Stomach (tissue), 8 donors: ENCODE measurements at regions not wholly inside any gene's neighbourhood (a gene's known extent, or its start where the extent isn't known, plus 50 kb on each side); places are given as distances from the start of the nearest gene placed in this dataset.

Source experiments
- DNase-seq, 2 donors: peaks; one replicate each; pipeline versions ENCODE4 v3.0.0 to v3.0.0-alpha.2; 2013 to 2019
- H3K27ac ChIP-seq, 5 donors: fragments of 200-600 bp in 4 of 5; sonication (generic) in 4 of 5; one replicate each; pipeline ENCODE4 v1.5.1; 2013 to 2019; ENCODE audit warnings: mild to moderate bottlenecking in 1 of 5, moderate library complexity in 1 of 5
- H3K27me3 ChIP-seq, 3 donors: fragments of 200-600 bp; sonication (generic); one replicate each; pipeline ENCODE4 v1.5.1; 2017 to 2019; ENCODE audit warnings: mixed run types in 1 of 3
- H3K36me3 ChIP-seq, 4 donors: fragments of 200-600 bp; sonication (generic); 1 replicate in 3 of 4; 2 replicates in 1 of 4; pipeline ENCODE4 v1.5.1; 2016 to 2019
- H3K4me1 ChIP-seq, 4 donors: fragments of 200-600 bp; sonication (generic); one replicate each; pipeline ENCODE4 v1.5.1; 2016 to 2019
- H3K4me3 ChIP-seq, 4 donors: fragments of 200-600 bp; sonication (generic) in 3 of 4; one replicate each; pipeline ENCODE4 v1.5.1; 2016 to 2019; ENCODE audit warnings: mild to moderate bottlenecking in 1 of 4
- H3K9me3 ChIP-seq, 4 donors: fragments of 200-600 bp; sonication (generic); one replicate each; pipeline ENCODE4 v1.5.1; 2016 to 2019
- EP300 ChIP-seq: sonication (generic); formaldehyde crosslinking; IDR thresholded peaks from one replicate; pipeline ENCODE4 v1.6.1; 2017; ENCODE audit warnings: antibody characterized with exemption
- POLR2A ChIP-seq, 4 donors: fragments of 450-650 bp; IDR thresholded peaks; one replicate each; pipeline ENCODE4 v1.6.1; 2016; ENCODE audit warnings: antibody characterized with exemption in 4 of 4, control low read depth in 2 of 4, mild to moderate bottlenecking in 1 of 4, moderate library complexity in 1 of 4
- POLR2AphosphoS5 ChIP-seq, 3 donors: sonication (generic); formaldehyde crosslinking; IDR thresholded peaks; one replicate each; pipeline ENCODE4 v1.6.1; 2016; ENCODE audit warnings: antibody characterized with exemption in 3 of 3
- WGBS, 5 donors: extraction: QIAGEN DNeasy Blood & Tissue Kit in 3 of 5; methylation state at CpG; one replicate each; pipeline versions ENCODE4 v1.1.5 to v1.1.7; 2013 to 2018; 5-methylcytosine and 5-hydroxymethylcytosine counted together
- intact Hi-C: fragments of 100-400 bp; cut with DNase I; formaldehyde crosslinking; loops from one replicate; pipeline ENCODE4 v1.15.1; 2023; ENCODE audit warnings: low total_unique reads
- TF ChIP-seq, protein P1 (sequence below), 7 experiments: fragments of 450-650 bp in 4 of 7; fragments of 200-600 bp in 3 of 7; sonication (generic) in 3 of 7; IDR thresholded peaks; one replicate each; pipeline ENCODE4 v1.5.1; 2016 to 2019; ENCODE audit warnings: antibody characterized with exemption in 7 of 7, control low read depth in 2 of 7, mild to moderate bottlenecking in 1 of 7
- donor health status: healthy with polysubstance abuse.
- donor health status: Bipolar disorder and iron deficiency.
- donor health status: healthy.

GRCh38 chr13:47843005-47843404, 158.1 kb downstream of the SUCLA2 start:
- intact Hi-C loops = no loop called here
- WGBS, 5 donors = 75 to 83% (median 81%) methylated on average over 4 of the region's 4 CpGs

GRCh38 chr13:47841151-47841550, 159.9 kb downstream of the SUCLA2 start:
- no peaks in the 10 kb centered on the region for H3K9me3 ChIP-seq
- H3K27me3 ChIP-seq = no peaks in the 10 kb centered on the region
- intact Hi-C loops = no loop called here
- H3K27ac ChIP-seq = no peak overlapping the region
- TF ChIP-seq EP300 = no peak
- WGBS, 5 donors = 84 to 89% (median 88%) methylated on average over 4 of the region's 4 CpGs
- H3K4me3 ChIP-seq = no peak overlapping the region
- no peak for DNase-seq
- H3K36me3 ChIP-seq = no peaks in the 10 kb centered on the region
- H3K4me1 ChIP-seq = no peaks in the 10 kb centered on the region

More at GRCh38 chr13:47843005-47843404, 158.1 kb downstream of the SUCLA2 start:
- H3K4me1 ChIP-seq = no peaks in the 10 kb centered on the region
- no peak for TF ChIP-seq POLR2A (IDR thresholded peaks at IDR 0.05)
- TF ChIP-seq, protein P1, sequence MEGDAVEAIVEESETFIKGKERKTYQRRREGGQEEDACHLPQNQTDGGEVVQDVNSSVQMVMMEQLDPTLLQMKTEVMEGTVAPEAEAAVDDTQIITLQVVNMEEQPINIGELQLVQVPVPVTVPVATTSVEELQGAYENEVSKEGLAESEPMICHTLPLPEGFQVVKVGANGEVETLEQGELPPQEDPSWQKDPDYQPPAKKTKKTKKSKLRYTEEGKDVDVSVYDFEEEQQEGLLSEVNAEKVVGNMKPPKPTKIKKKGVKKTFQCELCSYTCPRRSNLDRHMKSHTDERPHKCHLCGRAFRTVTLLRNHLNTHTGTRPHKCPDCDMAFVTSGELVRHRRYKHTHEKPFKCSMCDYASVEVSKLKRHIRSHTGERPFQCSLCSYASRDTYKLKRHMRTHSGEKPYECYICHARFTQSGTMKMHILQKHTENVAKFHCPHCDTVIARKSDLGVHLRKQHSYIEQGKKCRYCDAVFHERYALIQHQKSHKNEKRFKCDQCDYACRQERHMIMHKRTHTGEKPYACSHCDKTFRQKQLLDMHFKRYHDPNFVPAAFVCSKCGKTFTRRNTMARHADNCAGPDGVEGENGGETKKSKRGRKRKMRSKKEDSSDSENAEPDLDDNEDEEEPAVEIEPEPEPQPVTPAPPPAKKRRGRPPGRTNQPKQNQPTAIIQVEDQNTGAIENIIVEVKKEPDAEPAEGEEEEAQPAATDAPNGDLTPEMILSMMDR (IDR thresholded peaks at IDR 0.05) = no peak
- TF ChIP-seq EP300 = no peak
- no peak for TF ChIP-seq POLR2AphosphoS5 (IDR thresholded peaks at IDR 0.05)
- no peaks in the 10 kb centered on the region for H3K36me3 ChIP-seq
- no peak overlapping the region for H3K27ac ChIP-seq
- no peaks in the 10 kb centered on the region for H3K9me3 ChIP-seq
- H3K4me3 ChIP-seq = no peak overlapping the region
- DNase-seq = no peak
- H3K27me3 ChIP-seq = no peaks in the 10 kb centered on the region

DNA sequence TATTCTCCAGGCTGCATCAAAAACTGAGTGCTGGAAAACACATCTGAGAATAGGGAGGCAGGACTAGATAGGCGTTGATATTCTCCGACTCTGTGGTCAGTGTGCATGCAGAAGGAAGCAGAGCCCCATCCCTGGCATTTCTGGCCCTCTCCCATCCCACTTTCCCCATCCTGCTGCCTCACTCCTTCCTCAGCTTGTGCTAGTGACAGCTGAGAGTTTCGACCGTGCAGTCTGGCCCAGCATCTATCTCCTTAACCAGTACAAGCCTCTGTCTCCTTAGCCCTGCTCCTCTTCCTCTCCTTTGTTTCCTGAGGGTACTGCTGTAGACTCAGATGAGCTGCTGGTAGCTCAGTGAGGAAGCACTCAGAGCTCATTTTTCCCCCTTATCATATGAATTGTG, 163.2 kb downstream of the SUCLA2 start:
- Histone ChIP-seq H3K4me3 (no peak overlapping the region), H3K27ac (no peak overlapping the region), H3K36me3 (no peaks in the 10 kb centered on the region), H3K4me1 (no peaks in the 10 kb centered on the region), H3K9me3 (no peaks in the 10 kb centered on the region), H3K27me3 (no peaks in the 10 kb centered on the region)
- no peak for DNase-seq
- TF ChIP-seq EP300 (no peak), POLR2AphosphoS5 (IDR thresholded peaks at IDR 0.05) (no peak), POLR2A (IDR thresholded peaks at IDR 0.05) (no peak)
- TF ChIP-seq, protein P1 (IDR thresholded peaks at IDR 0.05) = no peak
- intact Hi-C loops = no loop called here
- 70 to 89% (median 83%) methylated on average over 4 of the region's 4 CpGs for WGBS, 5 donors

DNA sequence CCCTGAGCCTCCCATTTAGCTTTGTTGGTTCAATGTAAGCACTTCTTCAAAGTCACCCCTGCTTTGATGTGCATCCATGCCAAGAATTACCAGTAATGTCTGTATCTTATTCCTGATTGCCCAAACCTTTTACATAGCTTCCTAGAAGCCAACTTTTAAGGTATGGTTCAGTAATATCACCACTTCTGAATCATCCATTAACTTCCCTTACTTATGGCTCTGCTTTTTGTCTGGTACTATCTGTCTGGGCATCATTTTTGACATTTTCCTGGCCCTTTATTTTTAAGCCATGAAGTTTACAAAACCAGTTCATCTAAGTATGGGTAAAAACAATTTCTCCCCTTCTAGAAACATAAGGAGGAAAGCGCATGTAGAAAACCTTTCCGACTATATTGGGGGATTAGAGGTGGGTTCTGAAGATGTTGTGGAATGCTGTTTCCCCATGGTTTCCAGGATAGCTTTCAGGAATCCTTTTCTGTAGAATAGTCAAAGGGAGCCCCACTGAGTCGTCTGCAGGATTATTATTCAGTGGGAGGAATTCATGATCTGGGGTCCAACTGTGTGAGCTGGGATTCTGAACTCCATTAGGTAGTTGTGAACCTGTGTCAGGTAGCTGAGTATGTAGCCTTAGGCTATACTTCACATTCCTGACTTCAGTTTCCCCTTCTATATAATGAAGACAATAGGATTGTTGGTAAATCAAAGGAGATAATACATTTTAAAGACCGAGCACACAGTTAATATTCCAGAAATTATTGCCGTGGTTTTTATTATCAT, 163.8 kb downstream of the SUCLA2 start:
- TF ChIP-seq POLR2A (IDR thresholded peaks at IDR 0.05) (no peak), POLR2AphosphoS5 (IDR thresholded peaks at IDR 0.05) (no peak), EP300 (no peak)
- TF ChIP-seq, protein P1 (IDR thresholded peaks at IDR 0.05) = no peak
- no peaks in the 10 kb centered on the region for H3K4me1 ChIP-seq
- no peaks in the 10 kb centered on the region for H3K27me3 ChIP-seq
- no peaks in the 10 kb centered on the region for H3K9me3 ChIP-seq
- H3K4me3 ChIP-seq = no peak overlapping the region
- DNase-seq = no peak
- intact Hi-C loops = no loop called here
- H3K36me3 ChIP-seq = no peaks in the 10 kb centered on the region
- H3K27ac ChIP-seq = no peak overlapping the region
- 81 to 92% (median 85%) methylated on average over 5 of the region's 5 CpGs for WGBS, 5 donors

DNA sequence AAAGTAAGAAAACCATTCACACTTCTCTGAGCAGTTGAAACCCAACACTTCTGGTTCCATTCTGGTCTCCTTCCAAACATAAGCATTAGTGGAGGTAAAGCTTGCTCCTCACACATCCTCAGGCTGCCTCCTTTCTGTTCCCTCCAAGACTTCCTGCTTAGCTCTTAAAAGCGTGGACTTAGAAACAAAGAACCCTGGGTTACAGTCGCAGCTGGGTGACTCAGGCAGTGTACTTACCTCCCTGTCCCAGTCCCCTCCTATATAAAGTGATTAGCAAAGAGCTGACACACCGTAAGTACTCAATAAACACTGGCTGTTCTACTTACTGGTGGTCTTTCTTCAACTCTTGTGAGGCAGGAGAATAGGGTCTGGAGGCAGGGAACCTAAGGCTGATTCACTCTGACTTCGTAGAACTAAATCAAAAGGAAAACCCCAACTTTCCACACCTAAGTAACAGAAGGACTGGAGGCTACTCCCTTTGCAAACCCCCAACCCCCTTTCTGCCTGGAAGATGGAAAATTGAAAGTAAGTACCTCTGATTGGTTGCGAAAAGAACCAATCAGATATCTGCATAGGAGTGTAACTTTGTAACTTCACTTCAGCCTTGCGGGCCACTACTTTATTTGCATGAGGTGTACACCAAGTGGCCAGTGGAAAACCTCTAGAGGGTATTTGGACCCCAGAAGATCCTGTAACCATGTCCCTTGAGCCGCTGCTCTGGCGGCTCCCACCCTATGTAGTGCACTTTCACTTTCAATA, 165.4 kb downstream of the SUCLA2 start:
- 78 to 84% (median 82%) methylated on average over 8 of the region's 8 CpGs for WGBS, 5 donors
- Histone ChIP-seq H3K9me3 (no peaks in the 10 kb centered on the region), H3K27ac (no peak overlapping the region), H3K4me1 (no peaks in the 10 kb centered on the region), H3K27me3 (no peaks in the 10 kb centered on the region), H3K4me3 (no peak overlapping the region), H3K36me3 (no peaks in the 10 kb centered on the region)
- intact Hi-C loops = no loop called here
- TF ChIP-seq, protein P1 (IDR thresholded peaks at IDR 0.05) = no peak
- TF ChIP-seq EP300 = no peak
- no peak for TF ChIP-seq POLR2AphosphoS5 (IDR thresholded peaks at IDR 0.05)
- TF ChIP-seq POLR2A (IDR thresholded peaks at IDR 0.05) = no peak
- no peak for DNase-seq
